ENCODE measurements at regions not wholly inside any gene's neighbourhood (a gene's known extent, or its start where the extent isn't known, plus 50 kb on each side); places are given as distances from the start of the nearest gene placed in this dataset.
"Not testable (repeated sequence)": the region's sequence is repeated elsewhere in the genome, so short reads cannot be mapped to it uniquely, and the experiment has no call there.

DNA sequence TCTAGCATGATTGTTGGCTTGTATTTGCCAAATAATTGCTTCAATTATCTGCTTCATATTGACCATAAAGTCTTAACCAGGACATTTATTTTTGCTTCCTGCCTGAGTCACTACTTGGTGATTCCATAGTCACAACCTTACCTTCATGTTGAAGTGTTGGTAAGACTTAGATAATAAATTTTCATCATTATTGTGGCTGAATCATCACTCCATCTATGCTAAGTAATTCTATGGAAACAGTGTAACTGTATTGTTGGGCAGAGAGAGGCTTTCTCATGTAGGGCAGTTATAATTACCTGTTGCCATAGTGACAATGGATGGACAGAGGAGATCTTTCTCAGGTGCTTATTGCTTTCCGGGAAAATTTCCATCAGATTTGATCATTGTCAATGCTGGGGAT lies 330.7 kb upstream of the LRRC3B start:
- DNase-seq, result no peak

DNA sequence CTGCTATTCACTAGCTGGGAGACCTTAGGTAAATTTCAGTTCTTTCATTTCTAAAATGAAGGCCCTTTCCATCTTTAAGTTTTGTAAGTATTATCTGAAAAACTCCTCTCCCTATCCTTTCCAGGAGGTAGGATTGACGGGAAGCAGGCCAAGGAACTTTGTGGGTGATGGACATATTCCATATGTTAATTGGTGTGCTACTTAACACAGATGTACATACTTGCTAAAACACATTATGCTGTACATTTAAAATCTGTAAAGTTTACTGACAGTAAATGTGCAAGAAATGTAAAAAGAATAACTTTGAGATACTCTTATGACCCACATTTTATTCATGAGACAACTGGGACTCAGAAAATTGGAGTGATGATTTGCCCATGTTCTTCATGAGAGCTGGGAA lies 329.8 kb upstream of the LRRC3B start:
- no peak for DNase-seq

DNA sequence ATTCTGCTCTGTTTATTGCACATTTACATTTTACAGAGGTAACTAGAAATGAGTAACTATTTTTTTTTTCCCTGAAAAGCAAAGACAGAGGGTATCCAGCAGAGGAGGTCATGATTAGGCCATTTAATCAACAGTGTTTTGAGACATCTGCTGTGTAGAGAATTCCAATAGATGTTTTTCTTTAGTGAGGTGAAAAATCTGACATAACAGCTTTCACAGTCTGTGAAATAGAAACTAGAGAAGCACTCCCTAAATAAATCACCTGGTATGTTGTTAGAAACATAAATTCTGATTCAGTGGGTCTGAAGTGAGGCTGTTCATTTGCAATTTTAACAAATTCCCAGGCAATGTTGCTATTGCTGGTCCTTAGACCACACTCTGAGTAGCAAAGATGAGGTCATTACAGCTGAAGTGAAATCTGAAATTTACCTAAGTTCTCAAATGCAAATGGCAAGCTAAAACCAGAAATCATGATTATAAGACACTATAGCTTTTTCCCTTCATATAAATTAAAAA lies 329.2 kb upstream of the LRRC3B start:
- no peak for DNase-seq

DNA sequence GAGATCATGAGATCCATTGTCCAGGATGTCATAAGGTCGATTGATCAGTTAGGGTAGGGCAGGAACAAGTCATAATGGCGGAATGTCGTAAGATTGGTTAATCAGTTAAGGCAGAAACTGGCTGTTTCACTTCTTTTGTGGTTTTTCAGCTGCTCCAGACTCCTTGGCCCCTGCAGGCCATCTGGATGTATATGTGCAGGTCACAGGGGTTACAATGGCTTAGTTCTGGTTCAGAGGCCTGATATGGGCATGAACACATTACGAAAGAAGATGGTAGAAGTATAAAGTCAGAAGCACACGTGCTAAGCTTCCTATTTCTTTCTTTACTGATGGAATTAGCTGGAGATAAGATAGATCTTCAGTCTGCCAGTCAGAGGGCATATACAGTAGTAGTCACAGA lies 315.4 kb upstream of the LRRC3B start:
- no peak for DNase-seq

DNA sequence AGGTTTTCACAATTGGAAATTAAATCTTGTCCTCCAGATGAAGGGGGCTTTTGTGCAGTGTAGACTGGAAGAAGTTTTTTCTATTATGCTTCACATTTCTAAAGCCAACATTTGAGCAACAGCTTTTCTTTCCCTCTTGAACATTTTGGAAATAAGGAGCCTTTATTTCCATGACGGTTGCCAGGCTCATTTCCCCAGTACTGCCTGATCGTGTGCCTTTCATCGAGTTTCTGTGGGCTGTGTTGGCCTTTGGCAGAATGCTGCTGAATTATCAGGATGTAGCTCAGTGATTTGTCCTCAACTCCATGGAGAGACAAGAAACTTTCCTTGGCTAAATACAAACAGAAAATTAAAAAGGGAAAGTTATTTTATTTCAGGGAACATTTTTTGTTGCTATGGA lies 314.8 kb upstream of the LRRC3B start:
- no peak for DNase-seq

DNA sequence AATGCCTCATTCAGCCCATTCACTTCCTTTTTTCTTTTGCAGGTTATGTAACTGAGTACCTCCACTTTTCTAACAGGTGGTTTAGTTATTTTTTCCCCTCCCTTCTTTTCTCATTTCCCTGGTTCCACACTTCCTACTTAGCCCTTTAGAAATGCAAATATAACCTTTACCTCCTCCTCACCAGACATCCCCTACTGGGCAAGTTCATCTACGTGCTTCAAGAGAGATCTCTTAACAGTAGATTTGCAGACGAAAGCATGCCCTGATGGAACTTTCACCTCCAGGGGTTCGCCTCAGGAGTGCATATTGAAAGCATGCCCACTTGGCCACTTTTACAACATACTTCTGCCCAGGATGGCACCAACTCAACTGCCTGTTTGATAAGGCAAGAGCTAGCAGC lies 314.1 kb upstream of the LRRC3B start:
- DNase-seq, result no peak

DNA sequence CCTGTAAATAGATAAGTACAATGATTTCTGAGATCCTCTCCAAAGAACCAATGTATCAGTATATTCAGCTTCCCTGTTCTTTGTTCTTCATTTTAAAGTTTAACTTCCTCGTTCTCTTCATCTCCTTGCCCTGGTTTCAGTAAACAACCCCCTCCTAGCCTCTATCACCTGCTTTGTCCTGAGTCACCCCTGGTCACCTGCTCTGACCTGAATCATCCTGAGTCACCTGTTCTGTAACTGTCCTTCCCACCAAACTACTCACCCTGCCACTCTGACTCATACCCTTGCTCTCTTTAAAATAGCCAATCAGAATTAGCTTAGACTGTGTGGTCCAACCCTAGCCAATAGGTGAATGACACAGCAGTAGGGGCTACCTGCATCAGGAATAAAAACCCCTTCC lies 313.0 kb upstream of the LRRC3B start:
- not testable (repeated sequence) for DNase-seq

DNA sequence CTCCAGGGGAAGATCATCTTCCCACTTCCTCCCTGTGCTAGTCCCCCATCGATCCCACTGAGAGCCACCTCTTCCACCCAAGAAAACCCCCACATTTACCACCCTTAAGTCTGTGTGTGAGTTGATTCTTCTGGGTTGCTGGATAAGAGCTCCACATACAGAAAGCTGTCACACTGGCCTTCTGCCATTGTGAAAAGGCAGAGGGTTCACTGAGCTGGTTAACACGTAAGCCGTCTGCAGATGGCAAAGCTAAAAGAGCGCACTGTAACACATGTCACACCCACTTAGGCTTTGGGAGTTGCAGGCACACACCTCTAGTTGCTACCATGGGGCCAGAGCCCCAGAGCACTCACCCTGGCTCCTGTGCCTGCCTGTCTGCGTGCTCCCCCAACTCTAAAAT lies 309.8 kb upstream of the LRRC3B start:
- no peak for DNase-seq

DNA sequence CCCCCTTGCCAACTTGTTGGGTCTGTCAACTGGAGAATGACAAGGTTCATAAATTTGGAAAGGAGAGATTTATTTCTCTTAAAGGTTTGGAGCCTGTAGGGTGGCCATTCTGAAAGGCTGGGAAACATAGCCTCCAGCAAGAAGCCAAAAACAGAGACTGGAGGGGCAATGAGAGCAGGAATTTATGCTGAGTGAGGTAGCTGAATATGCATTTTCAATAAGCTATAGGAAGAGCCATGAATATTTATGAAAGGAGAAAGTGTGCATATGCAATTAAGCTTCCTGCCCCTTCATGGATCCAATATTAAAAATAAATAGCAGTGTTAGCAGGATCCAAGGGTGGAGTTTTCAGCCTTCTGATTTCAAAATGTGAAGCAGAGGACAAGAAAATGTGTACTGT lies 306.1 kb upstream of the LRRC3B start:
- no peak for DNase-seq

DNA sequence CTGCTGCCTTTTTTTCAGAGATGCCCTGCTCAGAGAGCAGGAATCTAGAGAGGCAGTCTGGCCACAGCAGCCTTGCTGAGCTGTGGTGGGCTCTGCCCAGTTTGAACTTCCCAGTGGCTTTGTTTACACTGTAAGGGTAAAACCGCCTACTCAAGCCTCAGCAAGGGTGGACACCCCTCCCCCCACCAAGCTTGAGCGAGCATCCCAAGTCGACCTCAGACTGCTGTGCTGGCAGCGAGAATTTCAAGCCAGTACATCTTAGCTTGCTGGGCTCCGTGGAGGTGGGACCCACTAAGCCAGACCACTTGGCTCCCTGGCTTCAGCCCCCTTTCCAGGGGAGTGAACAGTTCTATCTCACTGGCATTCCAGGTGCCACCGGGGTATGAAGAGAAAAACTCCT lies 298.8 kb upstream of the LRRC3B start:
- DNase-seq, result not testable (repeated sequence)

DNA sequence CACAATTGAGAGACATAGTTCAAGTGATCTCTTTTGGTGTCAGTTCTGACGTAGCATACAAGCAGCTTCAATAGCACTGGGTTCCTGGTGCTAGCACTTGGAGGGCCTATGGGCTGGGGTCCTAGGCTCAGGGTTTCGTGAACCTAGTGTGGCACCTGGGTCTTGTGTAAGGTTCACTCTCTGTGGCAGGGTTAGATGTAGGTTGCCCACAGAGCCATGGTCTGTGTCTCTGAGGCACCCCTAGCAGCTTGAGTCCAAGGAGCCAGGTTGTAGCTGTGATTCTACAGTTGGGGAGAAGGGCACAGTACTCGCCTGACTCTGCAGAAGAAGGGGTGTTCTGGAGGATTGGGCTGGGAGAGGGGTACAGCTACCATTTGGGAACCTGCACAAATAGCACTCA lies 282.6 kb upstream of the LRRC3B start:
- no peak for DNase-seq

DNA sequence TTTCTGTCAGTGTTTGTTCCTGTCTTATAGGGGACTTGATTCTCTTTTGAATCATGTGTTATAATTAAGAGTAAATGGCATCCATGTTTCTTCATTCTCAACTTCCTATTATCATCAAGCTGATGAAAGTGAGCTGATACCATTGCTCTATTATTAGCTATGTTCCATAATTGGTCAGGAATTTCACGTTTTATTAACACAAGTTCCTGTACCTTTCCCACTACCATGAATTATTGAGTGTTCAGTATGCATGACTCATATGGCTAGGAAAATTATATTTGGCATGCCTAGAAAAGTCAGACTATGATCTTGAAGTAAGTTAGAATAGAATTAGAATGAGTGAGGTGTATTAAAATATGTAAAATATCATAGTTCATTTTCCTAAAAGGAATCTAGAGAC lies 278.9 kb upstream of the LRRC3B start:
- no peak for DNase-seq

DNA sequence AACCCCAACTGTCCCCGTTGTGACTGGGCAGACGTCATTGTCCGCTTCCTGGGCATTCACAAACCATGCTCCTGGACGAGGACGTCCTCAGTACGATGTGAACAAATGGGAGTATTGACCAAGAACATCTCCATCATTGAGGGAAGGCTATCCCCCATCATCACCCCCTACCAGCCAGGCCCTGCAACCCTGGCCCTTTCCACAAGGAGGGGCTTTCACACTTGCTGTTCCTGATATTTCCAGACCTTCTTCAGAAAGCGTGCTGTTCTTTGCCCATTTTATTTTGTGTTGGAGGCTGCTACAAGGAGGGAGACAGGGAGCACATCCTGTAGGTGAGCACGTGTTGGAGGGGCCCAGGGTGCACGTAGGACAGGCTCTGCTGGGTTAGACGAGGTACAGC lies 277.0 kb upstream of the LRRC3B start:
- no peak for DNase-seq

DNA sequence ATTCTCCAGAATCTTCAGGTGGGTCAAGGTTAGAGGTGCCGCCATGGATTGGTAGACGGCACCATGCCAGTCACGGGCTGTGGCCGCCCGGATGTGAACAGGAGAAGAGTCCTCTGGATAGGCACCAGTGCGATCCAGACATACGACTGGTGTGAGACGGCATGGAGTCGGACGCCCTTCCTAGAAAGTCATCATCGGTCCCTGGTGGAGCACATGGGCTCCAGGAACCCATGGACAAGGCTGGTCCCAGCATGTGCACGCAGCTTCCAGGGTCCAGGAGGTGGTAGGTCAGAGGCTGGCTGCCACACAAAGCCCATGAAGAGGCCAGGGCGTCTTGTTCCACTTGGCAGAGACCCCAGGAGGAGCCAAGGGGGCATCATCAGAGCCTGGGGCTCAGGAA lies 276.1 kb upstream of the LRRC3B start:
- DNase-seq, result no peak

DNA sequence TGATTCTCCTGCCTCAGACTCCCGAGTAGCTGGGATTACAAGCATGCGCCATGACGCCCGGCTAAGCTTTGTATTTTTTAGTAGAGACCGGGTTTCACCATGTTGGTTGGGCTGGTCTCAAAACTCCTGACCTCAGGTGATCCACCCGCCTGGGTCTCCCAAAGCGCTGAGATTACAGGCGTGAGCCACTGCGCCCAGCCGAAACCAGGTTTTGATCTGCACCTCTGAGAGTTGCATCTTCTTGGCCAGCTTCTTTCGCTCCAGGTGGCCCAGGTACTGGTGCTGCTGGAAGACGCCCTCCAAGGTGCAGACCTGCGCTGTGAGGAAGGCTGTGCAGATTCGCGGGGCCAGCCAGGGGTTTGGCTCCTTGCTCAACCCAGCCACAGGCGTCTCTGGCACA lies 275.4 kb upstream of the LRRC3B start:
- DNase-seq, result no peak

DNA sequence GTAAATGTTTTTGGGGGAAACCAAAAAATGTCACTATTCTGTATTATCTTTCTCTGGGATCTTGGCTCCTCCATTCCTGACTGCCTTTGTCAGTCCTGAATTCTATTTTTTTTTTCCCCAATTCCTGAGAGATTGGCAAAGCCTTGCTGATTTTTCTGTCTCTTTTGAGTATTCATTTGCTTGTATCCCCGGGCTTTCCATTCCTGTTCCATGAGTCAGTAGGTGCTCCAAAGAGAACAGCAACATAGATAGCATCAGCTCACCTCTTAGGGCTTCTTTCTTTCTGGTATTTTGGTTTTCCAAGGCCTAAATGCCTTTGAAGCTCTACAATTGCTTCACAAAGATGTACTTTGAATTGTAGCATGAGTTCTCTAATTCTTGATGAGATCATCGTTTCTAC lies 271.7 kb upstream of the LRRC3B start:
- no peak for DNase-seq

DNA sequence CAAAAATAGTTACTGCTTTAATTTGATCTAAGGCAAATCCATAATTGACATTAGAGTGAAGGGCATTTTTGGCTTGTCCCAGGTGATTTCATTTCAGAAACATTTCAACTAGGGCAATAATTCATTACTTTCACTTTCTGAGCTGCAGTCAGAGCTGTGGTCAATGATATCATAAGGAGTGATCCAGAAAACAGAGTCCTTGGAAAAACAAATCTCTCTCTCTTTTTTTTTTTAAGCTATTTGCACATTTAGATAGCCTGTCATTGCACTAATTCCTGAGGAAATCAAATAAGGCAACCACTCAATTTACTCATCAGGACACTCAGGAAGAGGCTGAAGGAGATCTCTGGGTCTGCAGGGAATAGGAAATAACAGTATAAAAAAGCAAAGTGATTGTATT lies 269.5 kb upstream of the LRRC3B start:
- DNase-seq, result no peak

DNA sequence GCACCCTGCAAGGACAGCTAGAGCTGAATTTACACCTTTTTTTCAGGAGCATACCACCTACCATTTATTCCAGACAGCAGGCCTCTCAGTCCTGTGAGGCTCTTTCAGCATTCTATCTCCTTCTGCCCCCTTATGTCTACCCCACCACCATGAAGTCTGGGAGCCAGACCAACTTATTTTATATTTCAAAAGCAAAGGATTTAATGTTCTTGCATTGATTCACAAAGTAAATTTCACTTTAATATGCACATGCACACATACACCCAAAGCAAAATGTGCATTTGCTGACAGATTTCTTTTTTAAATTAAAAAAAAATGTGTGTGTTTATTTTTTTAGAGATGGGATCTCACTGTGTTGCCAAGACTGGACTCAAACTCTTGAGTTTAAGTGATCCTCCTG lies 264.2 kb upstream of the LRRC3B start:
- no peak for DNase-seq

DNA sequence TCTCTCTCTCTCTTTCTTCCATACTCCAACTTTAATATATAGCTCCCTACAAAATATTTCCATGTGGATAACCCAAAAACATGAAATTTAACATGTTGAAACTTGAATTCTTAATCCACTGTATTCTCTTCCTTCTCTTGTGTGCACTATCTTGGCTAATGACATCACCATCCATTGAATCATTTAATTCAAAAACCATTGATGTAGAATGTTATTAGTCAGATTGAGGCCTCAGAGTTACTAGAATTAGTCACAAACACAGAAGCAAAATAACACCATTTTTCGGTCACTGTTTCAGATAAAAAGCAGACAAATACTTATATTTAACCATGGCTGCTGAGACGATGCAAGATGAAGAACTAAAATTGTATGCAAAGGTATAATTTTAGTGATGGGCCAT lies 256.9 kb upstream of the LRRC3B start:
- no peak for DNase-seq

DNA sequence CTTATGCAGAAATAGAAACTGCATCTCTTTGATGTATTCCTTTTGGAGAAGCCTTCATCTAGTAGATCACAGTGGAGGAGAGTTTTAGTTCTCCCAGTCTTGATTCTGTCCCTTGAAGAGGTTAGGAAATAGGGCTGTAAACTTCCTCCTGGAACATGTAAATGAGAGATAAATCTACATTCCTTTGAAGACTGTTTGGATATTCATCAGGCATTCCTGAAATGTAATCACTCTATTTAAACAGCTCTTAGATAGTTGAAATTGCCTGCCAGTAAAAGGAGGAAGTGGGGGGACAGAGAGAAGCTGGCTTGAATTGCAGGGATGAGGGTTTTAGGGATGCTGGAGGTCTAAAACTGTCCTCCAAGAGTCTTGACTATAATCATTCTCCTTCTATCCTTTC lies 254.3 kb upstream of the LRRC3B start:
- DNase-seq, result no peak

DNA sequence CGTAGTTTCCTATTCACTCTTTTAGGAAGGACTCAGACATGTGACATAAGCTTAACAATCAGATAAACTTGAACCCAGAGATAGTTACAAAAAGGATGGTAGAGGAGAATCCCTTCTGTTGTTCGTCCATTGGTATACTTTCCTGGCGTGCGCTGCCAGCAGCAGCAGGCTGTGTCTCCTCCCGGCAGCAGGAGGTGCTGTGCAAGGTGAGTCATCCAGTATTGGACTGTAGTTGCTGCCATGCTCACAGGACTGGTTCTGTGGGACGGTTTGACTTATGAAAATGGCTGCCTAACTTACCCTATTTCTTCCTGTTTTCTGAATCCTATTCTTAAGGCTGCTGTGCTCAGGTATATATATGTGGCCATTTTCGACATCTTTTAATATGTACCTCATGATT lies 253.4 kb upstream of the LRRC3B start:
- DNase-seq, result no peak

DNA sequence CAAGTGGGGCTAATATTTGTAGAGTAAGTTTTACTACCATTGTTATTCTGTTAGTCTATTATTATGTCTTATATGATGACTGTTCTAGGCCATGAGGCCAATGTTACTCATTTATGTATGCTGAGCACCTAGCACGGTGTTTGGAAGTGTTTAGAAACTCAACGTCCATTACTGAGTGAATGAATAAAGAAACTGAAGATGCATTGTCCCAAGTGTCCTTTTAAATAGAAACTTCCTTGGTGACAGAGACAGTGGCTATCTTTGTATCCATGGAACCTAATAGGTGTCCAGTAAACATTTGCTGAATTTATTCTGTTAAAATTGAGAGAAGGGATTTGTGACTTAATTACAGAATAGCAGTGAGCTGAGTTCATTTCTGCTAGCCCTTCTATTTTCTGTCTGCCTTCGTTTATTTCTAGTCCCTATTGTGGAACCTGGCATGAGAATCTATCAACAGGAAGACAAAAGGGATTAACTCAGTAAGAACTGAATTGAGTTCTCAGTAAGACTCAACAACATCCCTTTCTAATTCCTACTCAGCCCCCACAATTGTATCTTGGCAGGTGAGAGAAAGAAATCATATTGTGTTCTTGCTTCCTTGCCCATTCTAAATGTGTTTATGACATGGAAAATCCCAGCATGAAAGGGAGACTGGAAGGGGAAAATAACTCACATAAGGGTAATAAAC lies 246.6 kb upstream of the LRRC3B start:
- no peak for DNase-seq

DNA sequence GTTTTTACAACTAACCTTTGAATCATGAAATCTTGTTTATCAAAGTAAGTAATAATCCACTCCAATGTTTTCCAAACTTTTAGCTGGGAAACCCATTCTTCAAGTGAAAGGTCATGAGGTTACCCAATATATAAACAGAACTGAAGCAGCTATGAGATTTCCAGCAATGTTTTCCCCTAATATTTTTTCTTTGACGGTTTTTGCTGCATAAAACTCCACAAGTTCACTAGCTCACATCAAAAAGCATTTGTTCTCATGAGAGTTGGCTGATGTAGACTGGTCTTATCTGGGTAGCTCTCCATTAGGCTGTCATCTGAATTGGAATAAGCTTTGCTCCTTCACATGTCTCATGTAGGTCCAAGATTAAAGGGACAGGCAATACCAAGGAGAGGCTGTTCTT lies 241.2 kb upstream of the LRRC3B start:
- DNase-seq, result no peak

DNA sequence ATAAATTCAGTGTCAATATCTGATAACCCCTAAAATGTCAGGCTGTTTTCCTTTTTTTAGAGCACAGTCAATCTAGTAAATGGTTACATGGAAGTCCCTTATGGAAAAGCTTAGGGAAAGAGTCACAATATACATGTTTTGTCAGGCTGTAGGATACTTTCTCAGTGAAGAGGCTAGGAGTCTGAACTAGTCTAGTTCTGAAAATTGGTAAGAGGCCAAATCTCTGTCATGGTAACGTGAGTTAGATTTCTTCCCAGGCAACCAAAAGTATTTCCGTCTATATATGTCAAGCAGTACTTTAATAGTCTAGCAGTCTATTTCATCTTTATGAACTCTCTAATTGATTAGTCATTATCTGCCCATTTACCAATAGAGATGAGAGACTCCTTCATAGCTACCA lies 215.9 kb upstream of the LRRC3B start:
- DNase-seq, result no peak

DNA sequence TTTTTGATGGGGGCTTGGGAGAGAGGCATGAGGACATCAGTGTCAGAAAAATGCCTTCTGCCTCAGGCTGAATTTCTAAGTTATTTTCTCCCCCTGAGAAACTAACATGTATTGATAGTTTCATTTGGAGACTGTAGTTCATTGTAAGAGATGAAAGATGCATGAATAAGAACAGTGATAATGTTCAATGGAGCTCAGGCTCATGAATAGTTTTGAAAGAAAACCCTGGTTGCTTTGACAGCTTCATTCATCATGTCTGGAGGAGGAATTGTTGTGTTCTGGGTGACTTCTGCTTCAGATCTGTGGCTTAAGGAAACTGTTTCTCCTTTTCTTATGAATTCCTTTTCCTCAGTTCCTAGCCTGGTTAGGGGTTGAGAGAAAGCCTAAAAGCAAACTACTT lies 204.0 kb upstream of the LRRC3B start:
- no peak for DNase-seq

DNA sequence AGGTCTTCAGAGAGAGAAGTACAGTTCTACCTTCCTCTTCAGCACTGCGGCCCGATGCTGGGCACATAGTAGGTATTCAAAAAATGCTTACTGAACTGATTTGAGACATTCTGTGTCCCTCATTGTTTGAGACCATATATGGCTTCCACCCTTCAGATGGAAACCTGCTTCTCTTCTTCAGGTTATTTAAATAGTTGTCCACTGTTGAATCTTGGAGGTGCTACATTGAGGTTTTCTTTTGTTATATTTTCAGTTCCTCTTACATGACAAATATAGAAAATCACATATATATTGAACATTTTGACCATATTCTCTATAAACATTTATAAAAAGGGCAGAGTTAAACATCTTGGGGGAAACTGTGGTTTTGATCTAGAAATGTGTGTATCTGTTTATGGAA lies 200.2 kb upstream of the LRRC3B start:
- DNase-seq, result no peak
